ENCODE measurements at regions not wholly inside any gene's neighbourhood (a gene's known extent, or its start where the extent isn't known, plus 50 kb on each side); places are given as distances from the start of the nearest gene placed in this dataset.

GRCh38 chr2:153115141-153115540 is 363.4 kb downstream of the RPRM start:
- Histone ChIP-seq H3K9me3 (replicated peaks in 1 of 11) (peaks cover 0 to 16% (median 0%) of the 10 kb centered on the region in 11 experiments; a peak in 5 of 22 replicates), H3K9ac (no peak overlapping the region), H3K4me3 (no peak overlapping the region), H4K20me1 (no peaks in the 10 kb centered on the region), H3K27me3 (no peaks in the 10 kb centered on the region), H3K4me2 (no peak overlapping the region), H3K4me1 (no peaks in the 10 kb centered on the region), H3K27ac (no peak overlapping the region), H3K36me3 (no peaks in the 10 kb centered on the region)
- TF ChIP-seq Cebpa-rat (IDR thresholded peaks at IDR 0.05), result no peak

GRCh38 chr2:153110486-153110885 is 368.1 kb downstream of the RPRM start:
- H4K20me1 ChIP-seq, result no peaks in the 10 kb centered on the region
- H3K27ac ChIP-seq, result no peak overlapping the region
- H3K4me3 ChIP-seq, result no peak overlapping the region
- H3K4me1 ChIP-seq, result no peaks in the 10 kb centered on the region
- no peak overlapping the region for H3K4me2 ChIP-seq
- H3K27me3 ChIP-seq, result no peaks in the 10 kb centered on the region
- H3K9ac ChIP-seq, result no peak overlapping the region
- no peaks in the 10 kb centered on the region for H3K36me3 ChIP-seq
- no peaks in the 10 kb centered on the region for H3K9me3 ChIP-seq (replicated peaks in 1 of 11)
- no peak for TF ChIP-seq Cebpa-rat (IDR thresholded peaks at IDR 0.05)

DNA sequence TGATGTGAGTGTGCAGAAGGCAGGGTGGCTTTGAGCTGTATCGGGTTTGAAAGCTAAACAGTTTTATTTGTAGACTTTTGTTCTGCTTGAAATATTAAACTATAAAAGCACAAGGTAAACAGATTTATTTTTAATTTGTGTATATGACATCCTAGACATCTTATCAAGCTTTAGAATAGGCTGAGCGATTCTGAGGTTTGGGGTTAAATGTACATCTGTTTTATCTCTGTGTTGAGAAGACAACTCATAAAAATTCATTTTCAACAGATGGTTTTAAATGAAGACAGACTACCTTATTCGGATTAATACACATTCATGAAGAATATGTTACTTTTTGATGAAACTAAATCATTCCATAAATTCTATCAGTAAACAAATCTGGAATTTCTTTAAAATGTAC is 368.8 kb downstream of the RPRM start:
- TF ChIP-seq Cebpa-rat (IDR thresholded peaks at IDR 0.05), result no peak
- Histone ChIP-seq H3K4me3 (no peak overlapping the region), H3K36me3 (no peaks in the 10 kb centered on the region), H3K27me3 (no peaks in the 10 kb centered on the region), H3K4me1 (no peaks in the 10 kb centered on the region), H3K9ac (no peak overlapping the region), H4K20me1 (no peaks in the 10 kb centered on the region), H3K4me2 (no peak overlapping the region), H3K27ac (no peak overlapping the region), H3K9me3 (replicated peaks in 1 of 11) (no peaks in the 10 kb centered on the region)

GRCh38 chr2:153106802-153107477 is 371.6 kb downstream of the RPRM start:
- Histone ChIP-seq H3K9ac (no peak overlapping the region), H4K20me1 (no peaks in the 10 kb centered on the region), H3K4me3 (no peak overlapping the region), H3K4me1 (no peaks in the 10 kb centered on the region), H3K4me2 (peak overlapping the region in 7 of 11 experiments; percentile 3 to 33 (median 24); a peak in 6 of 22 replicates), H3K27ac (no peak overlapping the region), H3K36me3 (no peaks in the 10 kb centered on the region), H3K9me3 (replicated peaks in 1 of 11) (no peaks in the 10 kb centered on the region), H3K27me3 (no peaks in the 10 kb centered on the region)
- no peak for TF ChIP-seq Cebpa-rat (IDR thresholded peaks at IDR 0.05)

DNA sequence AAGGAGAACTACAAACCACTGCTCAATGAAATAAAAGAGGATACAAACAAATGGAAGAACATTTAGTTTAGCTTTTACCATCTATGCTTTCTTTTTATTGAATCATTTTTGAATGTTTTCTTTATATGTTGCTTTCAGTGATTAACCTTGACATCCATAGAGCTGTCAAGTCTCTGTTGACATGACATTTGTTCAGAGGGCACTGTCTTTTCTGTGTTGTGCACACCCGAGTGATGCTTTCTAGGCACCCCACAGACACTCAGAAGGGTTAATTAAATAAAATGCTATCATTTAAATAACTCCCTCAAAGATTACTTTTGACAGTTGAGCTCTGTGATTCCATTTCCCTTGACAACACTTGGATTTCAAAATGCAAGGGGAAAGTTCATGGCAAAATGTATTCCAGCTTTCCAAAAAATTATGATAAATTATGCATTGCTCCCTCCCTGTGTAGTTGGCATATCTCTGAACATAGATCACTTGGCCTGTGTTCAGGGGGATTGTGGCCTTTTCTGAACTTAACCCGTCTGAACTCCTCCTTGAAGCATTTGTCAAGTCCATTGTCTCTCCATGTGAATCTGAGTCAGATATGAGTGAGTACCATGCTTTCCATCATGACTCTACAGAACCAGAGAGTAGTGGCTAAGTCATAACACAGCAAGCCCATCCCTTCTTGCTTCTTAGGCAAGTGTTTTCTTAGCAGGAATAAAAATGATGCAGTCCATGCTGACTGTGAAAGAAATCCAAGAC is 372.6 kb downstream of the RPRM start:
- peak overlapping the region in 2 of 11 experiments; percentile 11 to 24; a peak in 2 of 22 replicates for H3K4me2 ChIP-seq
- H3K9ac ChIP-seq, result no peak overlapping the region

GRCh38 chr2:153101187-153101586 is 377.4 kb downstream of the RPRM start:
- no peak overlapping the region for H3K4me3 ChIP-seq
- peak overlapping the region in 2 of 11 experiments; percentile 10 to 17; a peak in 2 of 22 replicates for H3K4me2 ChIP-seq
- H3K9ac ChIP-seq, result no peak overlapping the region
- no peaks in the 10 kb centered on the region for H4K20me1 ChIP-seq
- TF ChIP-seq Cebpa-rat (IDR thresholded peaks at IDR 0.05), result no peak
- H3K4me1 ChIP-seq, result peaks cover 0 to 5% (median 0%) of the 10 kb centered on the region in 10 experiments; a peak in 2 of 20 replicates
- no peaks in the 10 kb centered on the region for H3K36me3 ChIP-seq
- no peak overlapping the region for H3K27ac ChIP-seq
- no peaks in the 10 kb centered on the region for H3K9me3 ChIP-seq (replicated peaks in 1 of 11)
- H3K27me3 ChIP-seq, result no peaks in the 10 kb centered on the region

More for the DNA sequence above, 372.6 kb downstream of the RPRM start:
- Histone ChIP-seq H3K4me3 (no peak overlapping the region), H3K27ac (no peak overlapping the region), H3K4me1 (peaks cover 0 to 5% (median 0%) of the 10 kb centered on the region in 10 experiments; a peak in 2 of 20 replicates), H4K20me1 (no peaks in the 10 kb centered on the region), H3K9me3 (replicated peaks in 1 of 11) (no peaks in the 10 kb centered on the region), H3K36me3 (no peaks in the 10 kb centered on the region), H3K27me3 (no peaks in the 10 kb centered on the region)
- TF ChIP-seq Cebpa-rat (IDR thresholded peaks at IDR 0.05), result no peak

GRCh38 chr2:153100151-153100550 is 378.4 kb downstream of the RPRM start:
- H3K4me2 ChIP-seq, result no peak overlapping the region
- no peaks in the 10 kb centered on the region for H3K27me3 ChIP-seq
- no peaks in the 10 kb centered on the region for H4K20me1 ChIP-seq
- H3K9me3 ChIP-seq (replicated peaks in 1 of 11), result no peaks in the 10 kb centered on the region
- H3K9ac ChIP-seq, result no peak overlapping the region
- H3K36me3 ChIP-seq, result no peaks in the 10 kb centered on the region
- no peak overlapping the region for H3K27ac ChIP-seq
- no peak overlapping the region for H3K4me3 ChIP-seq
- H3K4me1 ChIP-seq, result peaks cover 0 to 5% (median 0%) of the 10 kb centered on the region in 10 experiments; a peak in 2 of 20 replicates
- TF ChIP-seq Cebpa-rat (IDR thresholded peaks at IDR 0.05), result no peak

DNA sequence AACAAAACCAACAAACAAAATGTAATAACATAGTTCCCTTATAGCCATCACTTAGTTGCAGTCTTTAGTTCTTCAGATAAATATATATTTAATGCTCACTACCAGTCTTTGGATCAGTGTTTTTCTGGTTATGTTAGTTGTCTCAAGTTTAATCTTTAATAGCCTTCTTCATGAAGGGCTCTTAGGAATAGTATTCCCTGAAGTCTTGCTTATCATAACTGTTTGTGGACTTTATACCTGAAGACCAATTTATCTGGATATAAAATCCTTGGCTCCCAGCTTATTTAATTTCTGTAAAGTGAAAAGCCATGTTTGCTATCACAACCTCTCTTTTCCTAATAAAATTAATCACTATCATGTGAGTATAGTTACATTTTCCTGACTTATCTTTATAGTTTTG is 379.7 kb downstream of the ARL6IP6 start:
- no peak for TF ChIP-seq Cebpa-rat (IDR thresholded peaks at IDR 0.05)
- Histone ChIP-seq H3K27ac (no peak overlapping the region), H3K36me3 (no peaks in the 10 kb centered on the region), H4K20me1 (no peaks in the 10 kb centered on the region), H3K4me2 (no peak overlapping the region), H3K9me3 (replicated peaks in 1 of 11) (no peaks in the 10 kb centered on the region), H3K4me3 (no peak overlapping the region), H3K9ac (no peak overlapping the region), H3K27me3 (no peaks in the 10 kb centered on the region), H3K4me1 (peaks cover 0 to 5% (median 0%) of the 10 kb centered on the region in 10 experiments; a peak in 2 of 20 replicates)

GRCh38 chr2:153096272-153096671 is 377.9 kb downstream of the ARL6IP6 start:
- H3K9ac ChIP-seq, result no peak overlapping the region
- peaks cover 0 to 2% (median 0%) of the 10 kb centered on the region in 10 experiments; a peak in 2 of 20 replicates for H3K4me1 ChIP-seq
- H3K27me3 ChIP-seq, result no peaks in the 10 kb centered on the region
- H3K27ac ChIP-seq, result no peak overlapping the region
- no peak overlapping the region for H3K4me3 ChIP-seq
- peaks cover 0 to 9% (median 6%) of the 10 kb centered on the region in 11 experiments; a peak in 12 of 22 replicates for H3K9me3 ChIP-seq (replicated peaks in 1 of 11)
- no peak for TF ChIP-seq Cebpa-rat (IDR thresholded peaks at IDR 0.05)
- no peak overlapping the region for H3K4me2 ChIP-seq
- no peaks in the 10 kb centered on the region for H4K20me1 ChIP-seq
- H3K36me3 ChIP-seq, result no peaks in the 10 kb centered on the region

All from BLaER1 treated with 17β-estradiol and CSF1 and Interleukin-3, amounts not matched to agents 10 nM and 100 nM (cell line).